Right ventricle myocardium superior (tissue), 1 donor: ENCODE measurements at regions not wholly inside any gene's neighbourhood (a gene's known extent, or its start where the extent isn't known, plus 50 kb on each side); places are given as distances from the start of the nearest gene placed in this dataset.
A peak's percentile ranks its signal among the peaks of the same experiment; 100 is the strongest.
"Not testable (repeated sequence)": the region's sequence is repeated elsewhere in the genome, so short reads cannot be mapped to it uniquely, and the experiment has no call there.

Experiments used
- ATAC-seq: fragments of 200-7000 bp; cut with Tn5 transposase; one replicate; pipeline ENCODE4 v1.9.1; 2020; ENCODE audit warnings: mild to moderate bottlenecking; ENCODE audit not compliant: poor library complexity
- DNase-seq: peaks from one replicate; pipeline ENCODE4 v3.0.0-alpha.2; 2020
- intact Hi-C: fragments of 100-400 bp; cut with DNase I; formaldehyde crosslinking; loops from one replicate; pipeline ENCODE4 v1.11.2; 2022
- donor health status: DM: no; HTN: yes; CAD: no; lungs with severe emphysema.

- ATAC-seq (no peak), DNase-seq (no peak)
- intact Hi-C loops: no loop called here
Observed at GRCh38 chr4:12924253-12924652, 559.9 kb downstream of the RAB28 start.

DNA sequence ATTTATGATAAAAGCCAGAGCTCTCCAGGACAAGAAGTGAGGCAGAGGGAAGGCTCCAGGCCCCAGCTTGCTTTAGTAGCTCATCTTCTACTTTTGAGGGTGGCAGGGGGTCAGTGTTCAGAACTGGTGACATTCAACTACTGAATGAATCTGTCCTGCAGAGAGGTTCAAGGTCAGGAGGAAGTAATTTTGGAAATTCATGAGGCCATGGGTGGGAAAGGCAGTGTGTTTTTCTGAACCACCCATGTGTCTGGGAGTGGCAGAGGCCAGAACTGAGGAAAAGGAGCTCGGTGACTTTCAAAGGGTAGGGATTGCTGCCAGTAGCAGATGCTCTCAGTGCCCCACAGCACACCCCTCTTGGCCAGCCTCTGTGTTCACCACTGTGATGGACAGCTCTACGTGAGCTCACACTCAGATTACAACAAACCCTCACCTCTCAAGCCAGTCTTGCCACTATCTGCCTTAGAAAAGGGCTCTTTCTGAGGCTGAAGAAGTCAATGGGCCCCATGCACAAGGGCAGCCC is 571.2 kb downstream of the RAB28 start:
- no peak for ATAC-seq
- no peak for DNase-seq
- intact Hi-C loops: no loop called here

DNA sequence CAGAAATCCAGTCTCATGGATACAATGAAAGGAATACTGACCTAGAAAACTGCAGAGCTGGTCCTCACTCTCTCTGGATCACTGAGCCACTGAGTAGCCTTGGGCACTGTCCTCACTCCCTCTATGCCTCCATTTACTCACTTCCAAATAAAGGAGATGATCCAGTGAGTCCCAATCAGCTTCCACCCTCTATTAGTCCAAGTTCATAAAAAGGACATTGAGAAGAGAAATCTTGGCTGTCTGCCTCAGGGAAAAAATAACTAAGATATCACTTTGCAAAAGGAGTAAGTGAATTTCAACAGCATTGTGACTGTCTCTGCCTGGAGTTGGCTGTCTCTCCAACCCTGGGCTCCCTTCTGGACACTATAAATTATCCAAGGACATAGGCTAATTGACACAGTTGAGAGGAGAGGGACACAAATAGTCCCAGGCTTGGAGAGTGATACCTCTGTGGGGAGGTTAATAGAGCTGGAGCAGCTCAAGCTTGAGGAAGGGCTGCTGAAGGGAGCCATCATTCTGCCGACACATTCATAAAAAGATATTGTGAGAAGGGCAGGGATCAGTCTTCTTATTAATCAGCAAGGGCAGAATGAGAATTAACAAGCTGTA is 572.3 kb downstream of the RAB28 start:
- intact Hi-C loops: no loop called here
- ATAC-seq (peak; percentile 84), DNase-seq (no peak)

- ATAC-seq: not testable (repeated sequence)
Observed at GRCh38 chr4:12903640-12904039, 580.5 kb downstream of the RAB28 start.

GRCh38 chr4:12902735-12903134 is 581.4 kb downstream of the RAB28 start:
- intact Hi-C loops: no loop called here
- ATAC-seq (no peak), DNase-seq (no peak)

More at GRCh38 chr4:12903640-12904039, 580.5 kb downstream of the RAB28 start:
- DNase-seq, intact Hi-C loops: not testable (repeated sequence)

GRCh38 chr4:12897954-12898353 is 586.2 kb downstream of the RAB28 start:
- intact Hi-C loops: no loop called here
- ATAC-seq (no peak), DNase-seq (no peak)

DNA sequence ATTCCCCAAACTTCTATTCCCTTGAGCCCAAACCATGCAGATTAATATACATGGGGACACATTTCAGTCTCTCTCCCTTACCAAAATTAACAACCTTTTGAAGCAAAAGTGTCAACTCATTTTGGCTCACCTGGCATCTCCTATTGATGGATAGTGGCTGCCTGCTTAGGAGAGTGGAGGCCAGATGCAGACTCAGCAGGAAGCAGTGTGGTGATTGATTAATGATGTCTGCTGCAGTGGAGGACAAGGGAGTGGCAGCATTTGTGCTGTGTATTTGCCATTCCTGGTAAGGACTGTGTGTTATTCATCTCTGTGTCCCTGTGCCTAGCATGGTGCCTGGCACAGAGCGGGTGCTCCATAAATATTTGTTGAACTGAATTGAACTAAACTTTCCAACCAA is 590.1 kb downstream of the RAB28 start:
- ATAC-seq (no peak), DNase-seq (no peak)
- intact Hi-C loops: no loop called here

GRCh38 chr4:12889054-12889453 is 595.1 kb downstream of the RAB28 start:
- intact Hi-C loops: no loop called here
- DNase-seq: no peak
- ATAC-seq: peak; percentile 82

- intact Hi-C loops: no loop called here
- no peak for ATAC-seq
- DNase-seq: no peak
Observed at GRCh38 chr4:12884846-12885796, 599.0 kb downstream of the RAB28 start.

DNA sequence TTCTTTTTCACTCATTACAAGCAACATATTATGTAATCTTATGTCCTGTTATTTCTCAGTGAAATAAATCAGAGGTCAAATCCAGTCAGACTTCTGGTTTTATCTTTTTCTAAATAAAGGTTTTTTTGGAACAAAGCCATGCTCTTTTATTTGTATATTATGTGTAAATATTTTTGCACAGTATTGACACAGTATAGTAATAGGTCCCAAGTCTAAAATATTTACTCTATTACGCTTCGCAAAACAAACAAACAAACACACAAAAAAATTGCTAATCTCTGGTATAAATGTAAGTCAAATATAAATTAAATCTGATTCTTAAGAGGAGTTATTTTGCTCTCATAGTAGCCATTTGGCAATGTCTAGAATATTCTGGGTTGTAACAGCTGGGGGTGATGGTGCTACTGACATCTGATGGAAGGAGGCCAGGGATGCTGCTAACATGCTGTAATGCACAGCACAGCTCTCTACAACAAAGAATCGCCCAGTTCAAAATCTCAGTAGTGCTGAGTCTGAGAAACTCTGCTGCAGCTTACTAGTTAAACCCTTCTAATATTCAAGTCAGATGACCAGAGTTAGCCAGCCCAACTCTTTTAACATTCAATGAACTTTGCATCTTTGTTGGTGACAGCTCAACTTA is 602.1 kb downstream of the RAB28 start:
- intact Hi-C loops: no loop called here
- no peak for ATAC-seq
- no peak for DNase-seq

GRCh38 chr4:12880844-12881243 is 603.3 kb downstream of the RAB28 start:
- DNase-seq: no peak
- no peak for ATAC-seq
- intact Hi-C loops: no loop called here

GRCh38 chr4:12879496-12879895 is 604.6 kb downstream of the RAB28 start:
- intact Hi-C loops: no loop called here
- no peak for ATAC-seq
- no peak for DNase-seq

- ATAC-seq (no peak), DNase-seq (no peak)
- intact Hi-C loops: no loop called here
Observed at GRCh38 chr4:12875640-12876243, 608.4 kb downstream of the RAB28 start.

DNA sequence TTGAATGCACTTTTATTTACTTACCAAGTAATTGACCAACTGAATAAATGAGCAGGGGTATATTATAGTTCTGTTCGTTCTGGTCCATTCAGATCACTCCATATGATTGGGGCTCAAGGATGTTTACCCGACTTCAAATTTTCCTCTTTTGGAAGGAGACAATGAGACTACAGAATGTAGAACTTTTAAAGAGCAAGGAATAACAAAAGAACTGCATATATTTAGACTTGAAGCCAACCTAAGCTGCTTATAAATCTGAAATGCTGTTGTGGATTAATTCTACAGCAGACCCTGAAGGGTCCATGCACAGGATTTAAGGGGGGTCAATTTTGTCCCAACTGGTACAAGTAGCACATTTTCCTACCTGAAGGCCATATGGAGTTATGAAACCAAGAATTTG is 610.8 kb downstream of the RAB28 start:
- DNase-seq (no peak), ATAC-seq (no peak)
- intact Hi-C loops: no loop called here

- intact Hi-C loops: no loop called here
- no peak for ATAC-seq
- no peak for DNase-seq
Observed at GRCh38 chr4:12861422-12861821, 622.7 kb downstream of the RAB28 start.

GRCh38 chr4:12852338-12853307 is 631.5 kb downstream of the RAB28 start:
- no peak for DNase-seq
- peak; percentile 86 for ATAC-seq
- intact Hi-C loops: loop anchor here (5.0 kb wide), 1 partner anchor 695 kb away; no protein-coding TSS in a partner anchor

DNA sequence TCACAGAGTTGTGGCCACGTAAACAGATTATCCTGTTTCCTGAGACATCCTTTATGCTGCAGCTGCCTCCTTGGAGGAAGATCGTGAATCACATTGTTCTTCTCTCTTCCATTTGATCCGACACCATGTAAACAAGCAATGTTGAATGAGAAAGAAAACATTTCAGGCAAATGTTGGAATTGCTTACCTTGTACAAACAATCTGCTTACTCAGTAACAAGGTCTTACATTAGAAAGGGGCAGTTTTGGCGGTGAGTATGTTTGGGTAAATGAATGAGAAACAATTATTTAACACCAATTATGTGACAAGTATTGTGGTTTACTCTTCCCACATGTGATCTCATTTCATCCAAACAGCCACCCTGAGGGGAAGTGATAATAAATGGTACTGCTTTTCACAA is 637.8 kb downstream of the RAB28 start:
- intact Hi-C loops: no loop called here
- ATAC-seq: no peak
- DNase-seq: no peak

DNA sequence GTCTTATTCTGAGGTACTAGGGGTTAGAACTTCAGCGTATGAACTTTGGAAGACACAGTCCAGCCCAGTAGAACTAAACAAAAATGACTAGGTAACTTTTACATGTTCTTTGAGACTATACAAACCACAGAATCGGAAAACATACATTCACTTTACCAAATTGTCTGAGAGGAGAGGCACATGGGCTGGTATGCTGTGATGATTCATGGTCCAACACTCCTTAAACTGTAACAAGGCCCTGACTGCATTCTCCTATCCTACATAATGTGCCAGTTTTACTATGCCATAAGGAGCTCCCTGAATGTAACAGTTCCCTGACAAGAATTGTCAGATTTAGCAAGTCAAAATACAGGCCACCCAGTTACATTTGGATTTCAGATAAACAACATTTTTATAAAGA is 640.0 kb downstream of the RAB28 start:
- ATAC-seq: no peak
- intact Hi-C loops: no loop called here
- no peak for DNase-seq
